ENCODE measurements at regions not wholly inside any gene's neighbourhood (a gene's known extent, or its start where the extent isn't known, plus 50 kb on each side); places are given as distances from the start of the nearest gene placed in this dataset.

DNA sequence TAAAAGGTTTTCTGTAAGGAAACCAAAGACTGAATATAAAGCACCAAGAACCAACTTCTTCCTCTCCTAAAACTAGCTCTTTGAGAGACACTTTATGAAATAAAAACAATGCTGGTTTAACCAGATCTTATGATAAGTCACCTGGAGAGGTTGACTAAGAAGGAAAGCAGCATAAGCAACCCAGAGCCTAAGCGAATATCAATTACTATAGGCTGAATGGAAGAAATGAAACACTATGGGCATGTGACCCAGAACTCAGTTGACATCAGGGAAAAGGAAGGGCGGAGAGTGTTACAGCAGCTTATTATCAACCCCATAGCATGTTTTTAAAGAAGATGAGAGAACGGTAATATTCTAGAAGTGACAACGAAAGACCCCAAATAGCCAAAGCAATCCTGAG is 94.1 kb upstream of the STMND1 start:
- Histone ChIP-seq H3K27ac (ENCODE audit: low read length) (no peak overlapping the region), H3K79me2 (ENCODE audit: insufficient read depth, low read length) (no peaks in the 10 kb centered on the region), H3K4me3 (ENCODE audit: low read depth in 1 of 2, low read length in 2 of 2) (no peak overlapping the region), H3K9me3 (ENCODE audit: insufficient read depth, low read length, severe bottlenecking) (peaks cover 3% of the 10 kb centered on the region), H3K9ac (ENCODE audit: low read depth, low read length) (no peak overlapping the region), H3K4me2 (ENCODE audit: insufficient read depth, low read length) (no peak overlapping the region), H2AFZ (ENCODE audit: low read depth, low read length) (no peak overlapping the region), H3K27me3 (ENCODE audit: insufficient read depth, low read length, poor library complexity) (no peaks in the 10 kb centered on the region), H3K36me3 (ENCODE audit: insufficient read depth, low read length) (no peaks in the 10 kb centered on the region), H4K20me1 (ENCODE audit: insufficient read depth, low read length) (no peaks in the 10 kb centered on the region), H3K4me1 (ENCODE audit: insufficient read depth, low read length) (no peaks in the 10 kb centered on the region)
- DNase-seq (no peak), ATAC-seq (ENCODE audit: insufficient read depth, low read depth) (no peak)
- TF ChIP-seq EZH2 (IDR thresholded peaks at IDR 0.05; ENCODE audit: borderline replicate concordance, low read depth, low read length, severe bottlenecking) = no peak
- TF ChIP-seq, protein P1, sequence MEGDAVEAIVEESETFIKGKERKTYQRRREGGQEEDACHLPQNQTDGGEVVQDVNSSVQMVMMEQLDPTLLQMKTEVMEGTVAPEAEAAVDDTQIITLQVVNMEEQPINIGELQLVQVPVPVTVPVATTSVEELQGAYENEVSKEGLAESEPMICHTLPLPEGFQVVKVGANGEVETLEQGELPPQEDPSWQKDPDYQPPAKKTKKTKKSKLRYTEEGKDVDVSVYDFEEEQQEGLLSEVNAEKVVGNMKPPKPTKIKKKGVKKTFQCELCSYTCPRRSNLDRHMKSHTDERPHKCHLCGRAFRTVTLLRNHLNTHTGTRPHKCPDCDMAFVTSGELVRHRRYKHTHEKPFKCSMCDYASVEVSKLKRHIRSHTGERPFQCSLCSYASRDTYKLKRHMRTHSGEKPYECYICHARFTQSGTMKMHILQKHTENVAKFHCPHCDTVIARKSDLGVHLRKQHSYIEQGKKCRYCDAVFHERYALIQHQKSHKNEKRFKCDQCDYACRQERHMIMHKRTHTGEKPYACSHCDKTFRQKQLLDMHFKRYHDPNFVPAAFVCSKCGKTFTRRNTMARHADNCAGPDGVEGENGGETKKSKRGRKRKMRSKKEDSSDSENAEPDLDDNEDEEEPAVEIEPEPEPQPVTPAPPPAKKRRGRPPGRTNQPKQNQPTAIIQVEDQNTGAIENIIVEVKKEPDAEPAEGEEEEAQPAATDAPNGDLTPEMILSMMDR (IDR thresholded peaks at IDR 0.05; ENCODE audit: borderline replicate concordance, extremely low read depth, low read length, poor library complexity, severe bottlenecking) = no peak

DNA sequence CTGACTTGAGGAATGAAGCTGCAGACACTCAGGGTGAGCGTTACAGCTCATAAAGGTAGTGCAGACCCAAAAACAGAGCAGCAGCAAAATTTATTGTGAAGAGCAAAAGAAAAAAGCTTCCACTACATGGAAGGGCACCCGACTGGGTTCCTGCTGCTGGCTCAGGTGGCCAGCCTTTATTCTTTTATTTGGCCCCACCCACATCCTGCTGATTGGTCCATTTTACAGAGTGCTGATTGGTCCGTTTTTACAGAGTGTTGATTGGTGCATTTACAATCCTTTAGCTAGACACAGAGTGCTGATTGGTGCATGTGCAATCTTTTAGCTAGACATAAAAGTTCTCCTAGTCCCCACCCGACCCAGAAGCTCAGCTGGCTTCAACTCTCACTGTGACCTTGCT is 95.3 kb upstream of the STMND1 start:
- Histone ChIP-seq H3K79me2 (ENCODE audit: insufficient read depth, low read length) (no peaks in the 10 kb centered on the region), H3K27me3 (ENCODE audit: insufficient read depth, low read length, poor library complexity) (no peaks in the 10 kb centered on the region), H3K4me3 (ENCODE audit: low read depth in 1 of 2, low read length in 2 of 2) (no peak overlapping the region), H3K4me1 (ENCODE audit: insufficient read depth, low read length) (no peaks in the 10 kb centered on the region), H4K20me1 (ENCODE audit: insufficient read depth, low read length) (no peaks in the 10 kb centered on the region), H2AFZ (ENCODE audit: low read depth, low read length) (no peak overlapping the region), H3K36me3 (ENCODE audit: insufficient read depth, low read length) (no peaks in the 10 kb centered on the region), H3K9me3 (ENCODE audit: insufficient read depth, low read length, severe bottlenecking) (peaks cover 3% of the 10 kb centered on the region), H3K9ac (ENCODE audit: low read depth, low read length) (no peak overlapping the region), H3K27ac (ENCODE audit: low read length) (no peak overlapping the region), H3K4me2 (ENCODE audit: insufficient read depth, low read length) (no peak overlapping the region)
- DNase-seq = no peak
- TF ChIP-seq, protein P1 (IDR thresholded peaks at IDR 0.05; ENCODE audit: borderline replicate concordance, extremely low read depth, low read length, poor library complexity, severe bottlenecking) = no peak
- TF ChIP-seq EZH2 (IDR thresholded peaks at IDR 0.05; ENCODE audit: borderline replicate concordance, low read depth, low read length, severe bottlenecking) = no peak
- ATAC-seq (ENCODE audit: insufficient read depth, low read depth) = no peak

DNA sequence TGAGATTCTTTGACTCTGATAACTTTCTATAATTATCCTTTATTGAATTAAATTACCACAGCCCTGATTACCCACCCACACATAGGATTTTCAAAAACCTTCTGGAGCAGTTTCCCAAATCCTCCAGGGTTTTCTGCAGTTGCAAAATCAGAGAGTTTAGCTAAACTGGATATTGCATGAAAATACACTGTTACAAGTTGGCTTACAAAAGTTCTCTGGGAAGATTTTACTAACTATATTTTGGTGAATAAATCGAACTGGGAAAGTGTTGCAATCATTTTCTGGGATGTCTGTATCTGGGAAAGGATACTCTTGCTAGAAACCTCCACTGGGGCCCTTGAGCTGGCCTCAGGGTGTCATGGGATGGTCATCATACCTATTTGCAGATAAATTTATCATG is 97.6 kb upstream of the STMND1 start:
- Histone ChIP-seq H3K9ac (ENCODE audit: low read depth, low read length) (no peak overlapping the region), H3K4me2 (ENCODE audit: insufficient read depth, low read length) (no peak overlapping the region), H3K4me3 (ENCODE audit: low read depth in 1 of 2, low read length in 2 of 2) (no peak overlapping the region), H3K36me3 (ENCODE audit: insufficient read depth, low read length) (no peaks in the 10 kb centered on the region), H3K79me2 (ENCODE audit: insufficient read depth, low read length) (no peaks in the 10 kb centered on the region), H2AFZ (ENCODE audit: low read depth, low read length) (no peak overlapping the region), H3K4me1 (ENCODE audit: insufficient read depth, low read length) (no peaks in the 10 kb centered on the region), H3K27ac (ENCODE audit: low read length) (no peak overlapping the region), H4K20me1 (ENCODE audit: insufficient read depth, low read length) (no peaks in the 10 kb centered on the region), H3K27me3 (ENCODE audit: insufficient read depth, low read length, poor library complexity) (no peaks in the 10 kb centered on the region), H3K9me3 (ENCODE audit: insufficient read depth, low read length, severe bottlenecking) (peaks cover 3% of the 10 kb centered on the region)
- no peak for DNase-seq
- no peak for ATAC-seq (ENCODE audit: insufficient read depth, low read depth)
- TF ChIP-seq EZH2 (IDR thresholded peaks at IDR 0.05; ENCODE audit: borderline replicate concordance, low read depth, low read length, severe bottlenecking) = no peak
- TF ChIP-seq, protein P1 (IDR thresholded peaks at IDR 0.05; ENCODE audit: borderline replicate concordance, extremely low read depth, low read length, poor library complexity, severe bottlenecking) = no peak

DNA sequence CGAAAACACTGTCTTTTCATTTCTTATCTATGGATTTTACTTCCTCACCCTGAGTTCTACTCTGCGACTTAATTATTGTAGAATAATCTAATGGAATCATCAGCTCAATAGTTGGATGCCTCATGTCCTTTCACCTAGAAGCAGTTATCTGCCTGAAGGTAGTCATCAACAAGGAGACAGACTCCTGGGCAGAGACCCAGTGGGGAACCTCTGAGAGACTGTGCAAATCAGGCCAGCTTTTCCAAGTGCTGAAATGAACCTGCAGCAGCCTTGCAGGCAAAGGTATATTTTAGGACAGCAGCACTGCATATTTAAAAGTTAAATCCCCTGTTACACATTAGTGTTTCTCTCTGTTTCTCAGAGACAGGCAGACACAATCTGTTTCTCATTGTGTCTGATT is 99.7 kb upstream of the STMND1 start:
- Histone ChIP-seq H3K27me3 (ENCODE audit: insufficient read depth, low read length, poor library complexity) (no peaks in the 10 kb centered on the region), H3K9ac (ENCODE audit: low read depth, low read length) (no peak overlapping the region), H3K4me1 (ENCODE audit: insufficient read depth, low read length) (no peaks in the 10 kb centered on the region), H3K79me2 (ENCODE audit: insufficient read depth, low read length) (no peaks in the 10 kb centered on the region), H3K4me2 (ENCODE audit: insufficient read depth, low read length) (no peak overlapping the region), H3K27ac (ENCODE audit: low read length) (no peak overlapping the region), H2AFZ (ENCODE audit: low read depth, low read length) (no peak overlapping the region), H4K20me1 (ENCODE audit: insufficient read depth, low read length) (no peaks in the 10 kb centered on the region), H3K4me3 (ENCODE audit: low read depth in 1 of 2, low read length in 2 of 2) (no peak overlapping the region), H3K36me3 (ENCODE audit: insufficient read depth, low read length) (no peaks in the 10 kb centered on the region), H3K9me3 (ENCODE audit: insufficient read depth, low read length, severe bottlenecking) (no peaks in the 10 kb centered on the region)
- DNase-seq (no peak), ATAC-seq (ENCODE audit: insufficient read depth, low read depth) (no peak)
- no peak for TF ChIP-seq EZH2 (IDR thresholded peaks at IDR 0.05; ENCODE audit: borderline replicate concordance, low read depth, low read length, severe bottlenecking)
- TF ChIP-seq, protein P1 (IDR thresholded peaks at IDR 0.05; ENCODE audit: borderline replicate concordance, extremely low read depth, low read length, poor library complexity, severe bottlenecking) = no peak
